ENCODE measurements at regions not wholly inside any gene's neighbourhood (a gene's known extent, or its start where the extent isn't known, plus 50 kb on each side); places are given as distances from the start of the nearest gene placed in this dataset.

DNA sequence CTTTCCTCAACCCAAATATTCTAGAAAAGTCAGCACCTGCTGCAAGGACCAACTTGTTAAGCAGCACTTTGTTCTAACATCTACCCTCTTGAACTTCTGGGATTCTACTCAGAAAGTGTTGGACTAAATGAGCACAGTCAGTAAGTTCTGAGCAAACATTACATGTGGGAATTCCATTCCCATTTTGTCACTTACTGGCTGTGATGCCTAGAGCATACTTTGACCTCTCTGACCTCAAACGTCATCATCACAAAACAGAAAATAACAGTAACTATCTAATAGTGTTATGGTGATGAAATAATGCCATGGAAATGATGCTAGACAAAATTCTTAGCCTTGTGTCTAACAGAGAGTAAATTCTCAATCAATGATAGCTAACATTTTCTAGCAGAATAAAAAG lies 829.4 kb downstream of the EPHA7 start:
- DNase-seq = no peak

- no peak for DNase-seq
Observed at GRCh38 chr6:92588148-92588547, 831.2 kb downstream of the EPHA7 start.

- no peak for DNase-seq
Observed at GRCh38 chr6:92587525-92587924, 831.8 kb downstream of the EPHA7 start.

DNA sequence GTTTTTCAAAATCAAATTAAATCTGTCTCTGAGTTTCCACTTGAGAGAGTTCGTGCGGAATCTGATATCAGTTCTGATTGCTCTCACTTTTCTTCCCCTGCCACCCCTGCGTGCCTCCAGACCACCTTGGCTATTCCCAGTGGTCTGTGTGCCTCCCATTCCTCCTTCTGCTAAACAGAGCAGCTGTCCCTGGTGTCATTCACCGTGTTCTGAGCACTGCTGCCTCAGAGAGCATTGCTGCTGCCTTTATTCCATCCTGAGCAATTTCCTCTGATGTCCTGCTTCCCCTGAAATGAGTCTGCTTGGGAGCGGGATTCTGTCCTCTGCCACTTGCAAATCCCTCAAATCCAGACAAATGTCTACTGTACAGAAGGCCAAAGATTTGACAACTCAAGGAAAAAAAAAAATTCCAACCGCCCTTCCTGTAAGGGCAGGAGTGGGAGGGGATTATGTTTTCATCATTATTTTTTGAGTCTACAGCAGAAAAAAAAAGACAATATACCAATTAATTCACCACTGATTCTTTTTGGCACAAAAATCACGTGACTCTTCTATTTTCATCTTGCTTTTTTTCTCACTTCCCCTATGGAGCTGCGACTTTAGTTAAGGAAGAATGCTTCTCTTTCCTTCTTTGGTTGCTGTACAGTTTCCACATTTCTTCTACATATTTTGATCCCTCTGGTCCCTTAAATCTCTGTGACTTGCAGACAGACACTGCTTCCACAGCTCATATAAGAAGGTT lies 833.0 kb downstream of the EPHA7 start:
- DNase-seq = no peak

DNA sequence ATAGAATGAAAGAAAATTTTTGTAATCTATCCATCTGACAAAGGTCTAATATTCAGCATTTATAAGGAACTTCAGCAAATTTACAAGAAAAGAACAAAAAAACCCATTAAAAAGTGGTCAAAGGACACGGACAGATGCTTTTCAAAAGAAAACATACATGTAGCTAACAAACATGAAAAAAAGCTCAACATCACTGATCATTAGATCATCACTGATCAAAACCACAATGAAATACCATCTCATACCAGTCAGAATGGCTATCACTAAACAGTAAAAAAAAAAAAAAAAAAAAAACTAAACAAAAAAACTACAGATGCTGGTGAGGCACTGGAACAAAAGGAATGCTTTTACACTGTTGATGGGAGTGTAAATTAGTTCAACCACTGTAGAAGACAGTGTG lies 837.1 kb downstream of the EPHA7 start:
- DNase-seq = no peak

GRCh38 chr6:92577077-92577719 lies 842.2 kb downstream of the EPHA7 start:
- no peak for DNase-seq

- DNase-seq = no peak
Observed at GRCh38 chr6:92568541-92568940, 850.8 kb downstream of the EPHA7 start.

GRCh38 chr6:92566632-92567031 lies 852.7 kb downstream of the EPHA7 start:
- no peak for DNase-seq

DNA sequence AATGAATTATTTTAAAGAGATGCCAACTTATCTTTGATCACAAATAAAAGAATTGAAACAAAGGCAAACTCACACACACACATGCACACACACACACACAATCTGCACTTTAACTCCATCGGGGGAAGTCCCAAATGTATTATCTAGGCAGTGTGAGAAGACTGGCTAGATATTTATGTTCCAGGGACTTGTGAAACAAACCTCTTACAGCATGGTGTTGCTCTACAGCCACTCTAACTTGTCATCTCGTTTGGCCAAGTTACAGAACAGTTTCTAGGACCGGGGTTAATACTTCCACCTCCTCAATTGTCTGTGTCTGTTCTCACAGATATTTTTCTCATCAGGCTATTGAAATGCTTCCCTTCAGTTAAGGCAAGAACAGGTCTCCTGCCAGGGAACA lies 855.0 kb downstream of the EPHA7 start:
- DNase-seq = no peak

DNA sequence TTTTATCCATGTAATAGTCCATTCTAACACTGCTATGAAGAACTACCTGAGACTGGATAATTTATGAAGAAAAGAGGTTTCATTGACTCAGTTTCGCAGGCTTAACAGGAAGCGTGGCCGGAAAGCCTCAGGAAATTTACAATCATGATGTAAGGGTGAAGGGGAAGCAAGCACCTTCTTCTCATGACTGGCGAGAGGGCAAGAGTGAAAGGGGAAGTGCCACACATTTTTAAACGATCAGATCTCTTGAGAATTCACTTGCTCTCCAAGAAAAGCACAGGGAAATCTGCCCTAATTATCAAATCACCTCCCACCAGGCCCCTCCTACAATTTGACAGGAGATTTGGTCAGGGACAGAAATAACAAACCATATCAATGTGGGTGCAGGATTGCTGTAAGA lies 859.7 kb downstream of the EPHA7 start:
- DNase-seq = no peak

DNA sequence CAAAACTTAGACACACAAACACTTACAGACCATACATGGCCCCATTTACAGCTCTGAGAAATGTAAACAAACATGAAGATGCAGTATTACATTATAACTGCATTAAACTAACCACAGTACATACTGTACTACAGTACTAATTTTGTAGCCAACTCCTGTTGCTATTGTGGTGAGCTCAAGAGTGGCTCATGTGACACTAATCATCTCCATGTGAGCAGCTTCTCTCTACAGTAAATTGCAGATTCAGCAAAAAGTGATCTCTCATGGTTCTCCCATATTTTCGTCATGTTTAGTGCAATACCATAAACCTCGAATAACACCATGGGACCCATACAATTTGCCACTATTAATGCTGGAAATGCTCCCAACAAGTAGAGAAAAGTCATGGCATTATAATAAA lies 860.4 kb downstream of the EPHA7 start:
- no peak for DNase-seq

DNA sequence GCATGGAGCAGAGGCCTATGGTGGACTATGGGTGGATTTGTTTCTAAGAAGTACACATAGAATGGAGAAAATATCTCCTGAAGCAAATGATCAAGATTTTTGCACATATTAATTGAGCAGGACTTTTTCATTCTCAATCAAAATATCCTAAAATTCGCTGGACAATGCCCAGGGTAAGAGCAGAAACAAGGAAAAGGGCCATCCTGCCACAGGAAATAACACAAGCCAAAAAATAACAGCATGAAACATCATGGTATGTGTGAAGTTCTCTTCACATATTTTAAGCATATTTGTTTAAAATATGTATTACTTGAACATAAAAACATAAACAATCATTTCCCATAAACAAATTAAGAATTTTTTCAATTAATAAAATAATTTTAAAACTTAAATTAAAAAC lies 868.9 kb downstream of the EPHA7 start:
- DNase-seq = no peak

DNA sequence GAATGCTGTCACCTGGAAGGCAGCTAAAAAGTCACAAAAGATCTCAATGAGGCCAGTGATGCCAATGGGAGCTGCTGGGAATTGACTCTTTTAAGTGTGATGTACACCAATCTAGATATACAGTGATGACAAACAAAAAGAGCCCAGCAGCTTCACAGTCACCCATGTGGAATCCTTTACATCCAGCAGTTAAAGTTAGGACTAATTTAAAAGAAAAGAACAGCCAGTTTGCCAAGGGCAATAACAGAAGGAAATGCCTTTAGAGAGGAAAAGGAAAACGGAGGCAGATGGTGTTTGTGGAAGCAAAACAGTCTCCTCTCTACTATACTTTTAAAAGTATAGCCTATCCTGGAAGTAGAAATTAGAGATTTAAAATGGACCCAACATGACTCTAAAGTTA lies 873.5 kb downstream of the EPHA7 start:
- DNase-seq = no peak

DNA sequence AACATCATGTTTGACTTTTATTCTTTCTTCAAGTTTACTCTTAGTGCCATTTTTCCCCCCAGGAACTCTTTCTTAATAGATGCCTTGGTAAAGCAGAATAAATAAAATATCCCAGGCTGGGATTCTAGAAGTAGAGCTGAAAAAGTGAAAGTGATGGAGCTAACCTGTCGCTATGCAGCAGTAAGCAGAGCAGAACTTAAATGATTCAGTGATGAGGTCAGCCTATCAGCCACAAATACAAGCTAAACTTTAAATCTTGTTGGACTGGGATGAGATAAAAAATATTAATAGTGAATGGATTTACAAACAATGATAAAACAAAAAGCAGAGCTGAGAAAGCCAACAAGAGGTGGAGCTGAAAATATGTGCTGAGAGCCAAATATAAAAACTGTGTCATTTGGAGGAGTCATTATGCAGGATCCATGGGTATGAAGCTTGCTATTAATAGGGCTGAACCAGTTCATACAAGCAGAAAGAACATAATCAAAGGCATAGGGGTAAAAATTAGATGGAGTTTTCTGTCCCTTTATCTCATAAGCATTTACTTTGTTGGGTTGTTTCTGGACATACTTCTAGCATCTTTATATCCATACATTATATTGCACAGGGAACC lies 877.8 kb downstream of the EPHA7 start:
- no peak for DNase-seq

GRCh38 chr6:92538926-92539325 lies 880.4 kb downstream of the EPHA7 start:
- no peak for DNase-seq

DNA sequence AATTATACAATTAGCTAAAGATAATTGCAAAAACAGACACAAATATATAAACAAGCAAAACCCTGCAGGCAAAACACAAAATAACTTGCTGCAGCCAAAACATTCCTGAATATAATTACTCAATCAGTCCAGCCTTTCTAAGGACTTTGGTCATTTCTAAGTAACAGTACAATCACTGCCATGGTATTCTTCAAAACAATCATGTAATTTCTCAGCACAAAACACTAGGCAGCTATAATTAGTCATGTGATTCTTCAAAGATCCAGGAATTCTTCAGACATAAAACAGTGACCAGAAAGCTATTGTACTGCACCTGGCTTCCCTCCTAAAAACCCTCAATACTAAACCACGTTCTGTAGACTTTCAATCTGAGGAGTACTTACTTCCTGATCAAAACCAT lies 881.1 kb downstream of the EPHA7 start:
- DNase-seq = no peak

DNA sequence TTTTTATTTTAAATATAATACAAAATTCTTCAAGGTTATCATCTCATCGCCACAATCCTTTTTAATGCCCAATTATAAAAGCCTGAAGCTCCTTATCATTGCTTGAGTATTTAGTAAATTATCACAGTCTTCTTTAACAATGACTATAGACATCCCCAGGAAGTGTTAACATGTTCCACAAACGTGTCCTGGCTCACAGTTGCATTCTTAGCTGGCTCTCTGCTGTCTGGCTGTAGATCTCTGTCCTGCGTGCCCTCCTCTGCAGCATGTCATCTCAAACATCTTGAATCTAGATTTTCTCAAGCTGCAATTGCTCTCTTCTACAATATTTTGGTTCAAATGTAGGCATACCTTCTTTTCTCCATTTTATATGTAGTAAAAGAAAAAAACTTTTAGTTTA lies 885.2 kb downstream of the EPHA7 start:
- DNase-seq = no peak

- DNase-seq = no peak
Observed at GRCh38 chr6:92522589-92522988, 896.8 kb downstream of the EPHA7 start.

GRCh38 chr6:92521553-92521952 lies 897.8 kb downstream of the EPHA7 start:
- DNase-seq = no peak

- DNase-seq = no peak
Observed at GRCh38 chr6:92510137-92510536, 909.2 kb downstream of the EPHA7 start.

DNA sequence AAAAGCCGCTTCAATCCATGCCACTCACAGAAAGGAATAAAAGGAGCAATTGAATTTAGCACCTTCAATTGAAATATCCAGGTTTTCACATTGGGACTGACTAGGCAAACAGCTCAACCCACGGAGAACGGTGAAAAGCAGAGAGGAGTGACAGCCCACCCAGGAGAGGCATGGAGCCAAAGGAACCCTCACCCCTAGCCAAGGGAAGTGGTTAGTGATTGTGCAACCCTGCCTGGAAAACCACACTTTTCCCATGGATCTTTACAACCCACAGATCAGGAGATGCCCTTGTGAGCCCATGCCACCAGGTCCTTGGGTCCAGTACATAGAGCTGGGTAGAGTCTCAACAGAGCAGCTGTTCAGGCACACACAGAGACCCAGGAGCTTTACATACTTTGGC lies 911.8 kb downstream of the EPHA7 start:
- no peak for DNase-seq

DNA sequence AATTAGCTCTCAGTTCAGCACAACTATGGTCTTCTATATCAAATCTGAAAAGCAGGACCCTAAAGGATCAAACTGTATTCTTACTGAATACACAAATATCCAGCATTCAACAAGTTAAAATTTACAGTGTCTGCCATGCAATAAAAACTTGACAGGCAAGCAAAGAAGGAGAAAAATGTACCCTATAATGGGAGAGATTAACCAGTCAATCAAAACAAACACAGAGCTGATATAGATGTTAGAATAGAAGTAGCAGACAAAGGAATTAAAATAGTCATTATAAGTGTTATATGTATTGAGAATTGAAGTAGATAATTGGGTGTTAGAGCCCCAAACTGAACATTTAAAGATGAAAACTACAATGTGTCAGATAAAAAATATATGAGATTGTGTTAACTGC lies 914.9 kb downstream of the EPHA7 start:
- DNase-seq = no peak

DNA sequence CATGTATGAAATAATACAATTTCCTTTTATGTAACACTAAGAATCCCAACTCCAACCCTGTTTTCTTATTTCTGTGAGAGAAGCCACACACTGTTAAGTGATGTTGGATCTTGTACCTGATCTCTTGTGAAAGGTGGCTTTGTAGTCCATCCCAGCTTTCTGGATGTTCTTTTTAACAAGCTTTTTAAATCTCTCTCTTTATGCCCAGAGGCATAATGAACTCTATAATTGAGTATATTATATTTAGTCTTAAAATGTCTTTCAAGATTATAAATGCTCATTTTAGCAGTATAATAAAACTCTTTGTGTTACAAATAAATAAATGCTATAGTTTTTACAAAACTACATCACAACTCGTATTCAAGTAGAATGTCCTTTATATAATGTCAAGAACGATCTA lies 922.1 kb downstream of the EPHA7 start:
- DNase-seq = no peak

DNA sequence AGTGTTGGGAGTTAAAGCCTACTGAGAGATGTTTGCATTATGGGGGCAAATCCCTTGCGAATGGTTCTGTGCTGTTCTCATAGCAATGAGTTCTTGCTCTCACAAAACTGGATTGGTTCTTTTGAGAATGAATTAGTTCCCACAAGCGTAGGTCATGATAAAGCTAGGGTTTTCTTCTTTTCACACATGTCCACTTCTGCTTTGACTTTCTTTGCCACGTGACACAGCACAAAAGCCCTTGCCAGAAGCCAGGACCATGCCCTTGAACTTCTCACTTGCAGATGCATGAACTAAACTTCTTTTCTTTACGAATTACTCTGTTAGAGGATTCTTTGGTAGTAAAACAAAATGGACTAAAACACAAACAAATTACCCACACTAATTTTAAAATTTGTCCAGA lies 922.8 kb downstream of the EPHA7 start:
- DNase-seq = no peak

DNA sequence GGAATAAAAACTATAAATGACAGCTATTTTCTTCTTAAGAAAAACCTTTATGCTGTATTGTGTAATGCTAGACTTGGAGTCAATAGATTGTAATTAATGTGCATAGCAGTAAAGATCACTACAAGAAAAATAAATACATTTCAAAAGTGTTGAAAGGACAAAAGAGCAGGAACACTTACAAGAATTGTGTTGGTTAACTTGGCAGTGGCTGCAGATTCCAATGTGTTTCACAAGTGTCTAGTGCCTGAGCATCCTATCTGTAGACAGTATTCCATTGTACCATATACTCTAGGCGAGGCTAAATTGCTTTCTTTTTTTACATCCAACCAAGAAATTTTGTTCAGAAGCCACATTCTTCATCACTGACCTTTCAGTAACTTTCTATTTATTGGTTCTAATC lies 924.1 kb downstream of the EPHA7 start:
- no peak for DNase-seq

Measured in stimulated activated CD4-positive, alpha-beta T cell treated with anti-CD3 and anti-CD28 coated beads, Interleukin-2, amount 100 ng/mL, for 24 hours (primary cell).